B cell (primary cell): ENCODE measurements at regions not wholly inside any gene's neighbourhood (a gene's known extent, or its start where the extent isn't known, plus 50 kb on each side); places are given as distances from the start of the nearest gene placed in this dataset.

ENCODE experiments used
- ATAC-seq: fragments of 200-7000 bp; cut with Tn5 transposase; one replicate; pipeline ENCODE4 v1.10.0; 2021; ENCODE audit warnings: low read depth, mild to moderate bottlenecking, moderate number of reproducible peaks, moderate library complexity
- CTCF ChIA-PET: fragments of 350-600 bp; sonication (Branson Sonifier 250); formaldehyde crosslinking; loops from one replicate; lab custom pipeline; 2021; ENCODE audit warnings: antibody characterized with exemption, inconsistent platforms; lab: Charles Lee
- POLR2A ChIA-PET: fragments of 350-600 bp; sonication (Branson Sonifier 250); formaldehyde crosslinking; loops from one replicate; lab custom pipeline; 2021; ENCODE audit warnings: antibody characterized with exemption; lab: Charles Lee
- DNase-seq: peaks from one replicate; pipeline ENCODE4 v3.0.0; 2013
- H2AFZ ChIP-seq: 2 replicates; pipeline ENCODE4 v1.6.1; 2012; ENCODE audit warnings: mild to moderate bottlenecking, low read depth, low read length; ENCODE audit not compliant: insufficient read depth, poor library complexity, severe bottlenecking
- H3K27ac ChIP-seq, 2 donors: 1 replicate in 1 of 2; 2 replicates in 1 of 2; pipeline ENCODE4 v1.5.1; 2012 to 2013; ENCODE audit warnings: low read length in 2 of 2, mild to moderate bottlenecking in 2 of 2, moderate library complexity in 1 of 2
- H3K27me3 ChIP-seq, 4 experiments: fragments of 200-600 bp in 1 of 4; sonication (generic) in 1 of 4; replicated peaks in 1 of 4; 1 replicate in 2 of 4; 2 replicates in 2 of 4; pipeline versions ENCODE4 v1.6.1 to v1.7.0; 2013 to 2016; ENCODE audit warnings: low read length in 3 of 4, mild to moderate bottlenecking in 2 of 4, mixed read lengths in 1 of 4, moderate library complexity in 1 of 4; ENCODE audit not compliant: insufficient read depth in 4 of 4, control insufficient read depth in 3 of 4; ENCODE audit errors: control extremely low read depth in 1 of 4
- H3K36me3 ChIP-seq, 2 experiments: replicated peaks in 1 of 2; 1 replicate in 1 of 2; 2 replicates in 1 of 2; pipeline versions ENCODE4 v1.6.1 to v1.7.1; 2013; ENCODE audit warnings: low read length in 1 of 2; ENCODE audit not compliant: insufficient read depth in 2 of 2, control insufficient read depth in 1 of 2; ENCODE audit errors: control extremely low read depth in 1 of 2, extremely low read depth in 1 of 2
- H3K4me1 ChIP-seq, 2 donors: fragments of 200-600 bp in 1 of 2; sonication (generic) in 1 of 2; 1 replicate in 1 of 2; 2 replicates in 1 of 2; pipeline versions ENCODE4 v1.5.1 to v1.6.1; 2013 to 2017; ENCODE audit warnings: low read length in 2 of 2; ENCODE audit not compliant: control insufficient read depth in 2 of 2, insufficient read depth in 2 of 2
- H3K4me2 ChIP-seq: replicated peaks from 2 replicates; pipeline ENCODE3; 2012; ENCODE audit warnings: mild to moderate bottlenecking, low read depth, low read length; ENCODE audit not compliant: poor library complexity, severe bottlenecking
- H3K4me3 ChIP-seq, 5 experiments: fragments of 200-600 bp in 1 of 5; sonication (generic) in 1 of 5; 1 replicate in 3 of 5; 2 replicates in 2 of 5; pipeline versions ENCODE4 v1.5.1 to v1.7.0; 2011 to 2016; ENCODE audit warnings: low read length in 4 of 5, mild to moderate bottlenecking in 4 of 5, low read depth in 2 of 5, control low read depth in 1 of 5, moderate library complexity in 1 of 5; ENCODE audit not compliant: insufficient read depth in 1 of 5; ENCODE audit errors: control extremely low read depth in 1 of 5, extremely low read depth in 1 of 5
- H3K79me2 ChIP-seq: fragments of 200-600 bp; sonication (generic); one replicate; pipeline ENCODE4 v1.6.0; 2016; ENCODE audit warnings: low read length; ENCODE audit not compliant: control insufficient read depth, insufficient read depth
- H3K9ac ChIP-seq: fragments of 200-600 bp; sonication (generic); 2 replicates; pipeline ENCODE4 v1.6.1; 2017; ENCODE audit warnings: mild to moderate bottlenecking, low read length, moderate library complexity
- H3K9me3 ChIP-seq, 3 donors: one replicate each; pipeline versions ENCODE4 v1.6.1 to v1.7.1; 2013; ENCODE audit warnings: low read length in 2 of 3; ENCODE audit not compliant: control insufficient read depth in 2 of 3, insufficient read depth in 1 of 3; ENCODE audit errors: control extremely low read depth in 1 of 3
- H4K20me1 ChIP-seq: 2 replicates; pipeline ENCODE4 v1.6.0; 2012; ENCODE audit warnings: mild to moderate bottlenecking, low read length; ENCODE audit not compliant: insufficient read depth, control insufficient read depth, poor library complexity, severe bottlenecking
- H3K27ac Mint-ChIP-seq: one replicate; pipeline ENCODE4 v1.8.0; 2021; ENCODE audit warnings: mixed read lengths
- H3K27me3 Mint-ChIP-seq: one replicate; pipeline ENCODE4 v1.8.0; 2021; ENCODE audit warnings: mixed read lengths
- H3K4me1 Mint-ChIP-seq: one replicate; pipeline ENCODE4 v1.8.0; 2021; ENCODE audit warnings: mixed read lengths
- H3K4me3 Mint-ChIP-seq: one replicate; pipeline ENCODE4 v1.8.0; 2021; ENCODE audit warnings: mixed read lengths
- H3K9me3 Mint-ChIP-seq: one replicate; pipeline ENCODE4 v1.8.0; 2022; ENCODE audit warnings: mixed read lengths; ENCODE audit not compliant: insufficient read depth
- EZH2 ChIP-seq: IDR thresholded peaks from 2 replicates; pipeline ENCODE4 v1.6.1; 2012; ENCODE audit warnings: borderline replicate concordance, low read depth, mild to moderate bottlenecking, moderate library complexity, low read length; ENCODE audit not compliant: insufficient read depth, poor library complexity, severe bottlenecking
- WGBS: methylation state at CpG from one replicate; pipeline ENCODE4 v1.1.5; 2013; ENCODE audit warnings: missing lambda C conversion rate; ENCODE audit not compliant: insufficient coverage; 5-methylcytosine and 5-hydroxymethylcytosine counted together
- intact Hi-C: fragments of 100-400 bp; cut with micrococcal nuclease; formaldehyde crosslinking; loops from one replicate; pipeline ENCODE4 v1.10.0; 2022
- TF ChIP-seq, protein P1 (sequence below): fragments of 200-600 bp; IDR thresholded peaks from one replicate; pipeline ENCODE4 v1.8.0; 2022; ENCODE audit warnings: antibody characterized with exemption, mild to moderate bottlenecking

DNA sequence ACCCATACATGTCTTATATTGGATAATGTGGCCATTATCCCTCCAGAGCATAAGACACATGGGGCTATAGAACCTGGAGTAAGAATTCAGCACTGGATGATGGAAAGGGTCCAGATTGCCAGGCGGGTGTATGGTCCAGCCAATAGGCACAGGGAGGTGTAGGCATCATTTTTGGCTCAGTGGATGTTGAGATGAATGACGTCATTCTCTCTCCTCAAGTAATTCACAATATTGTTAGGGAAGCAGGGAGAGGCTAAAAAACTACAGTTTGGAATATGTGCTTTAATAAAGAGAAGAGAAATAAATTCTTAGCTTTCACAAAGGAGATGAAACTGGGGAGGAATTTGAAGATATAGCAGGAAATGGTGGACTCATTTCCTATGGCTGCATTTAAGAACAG, 461.1 kb upstream of the GOT2 start:
- intact Hi-C loops: no loop called here
- Histone ChIP-seq H2AFZ (no peak overlapping the region), H3K79me2 (no peaks in the 10 kb centered on the region), H3K9ac (no peak overlapping the region), H3K4me3 (no peak overlapping the region), H3K27ac (no peak overlapping the region), H4K20me1 (no peaks in the 10 kb centered on the region), H3K4me2 (no peak overlapping the region), H3K4me1 (no peaks in the 10 kb centered on the region), H3K36me3 (no peaks in the 10 kb centered on the region), H3K27me3 (no peaks in the 10 kb centered on the region), H3K9me3 (no peaks in the 10 kb centered on the region)
- ATAC-seq: no peak
- no CpG with 5 or more reads among the region's 2 CpGs for WGBS
- no peak for DNase-seq
- TF ChIP-seq EZH2: no peak
- TF ChIP-seq, protein P1, sequence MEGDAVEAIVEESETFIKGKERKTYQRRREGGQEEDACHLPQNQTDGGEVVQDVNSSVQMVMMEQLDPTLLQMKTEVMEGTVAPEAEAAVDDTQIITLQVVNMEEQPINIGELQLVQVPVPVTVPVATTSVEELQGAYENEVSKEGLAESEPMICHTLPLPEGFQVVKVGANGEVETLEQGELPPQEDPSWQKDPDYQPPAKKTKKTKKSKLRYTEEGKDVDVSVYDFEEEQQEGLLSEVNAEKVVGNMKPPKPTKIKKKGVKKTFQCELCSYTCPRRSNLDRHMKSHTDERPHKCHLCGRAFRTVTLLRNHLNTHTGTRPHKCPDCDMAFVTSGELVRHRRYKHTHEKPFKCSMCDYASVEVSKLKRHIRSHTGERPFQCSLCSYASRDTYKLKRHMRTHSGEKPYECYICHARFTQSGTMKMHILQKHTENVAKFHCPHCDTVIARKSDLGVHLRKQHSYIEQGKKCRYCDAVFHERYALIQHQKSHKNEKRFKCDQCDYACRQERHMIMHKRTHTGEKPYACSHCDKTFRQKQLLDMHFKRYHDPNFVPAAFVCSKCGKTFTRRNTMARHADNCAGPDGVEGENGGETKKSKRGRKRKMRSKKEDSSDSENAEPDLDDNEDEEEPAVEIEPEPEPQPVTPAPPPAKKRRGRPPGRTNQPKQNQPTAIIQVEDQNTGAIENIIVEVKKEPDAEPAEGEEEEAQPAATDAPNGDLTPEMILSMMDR: no peak
- no peaks in the 10 kb centered on the region for H3K27me3 Mint-ChIP-seq
- CTCF ChIA-PET: no interaction called here
- no peak overlapping the region for H3K4me3 Mint-ChIP-seq
- H3K9me3 Mint-ChIP-seq: peaks cover 2% of the 10 kb centered on the region
- no peak overlapping the region for H3K27ac Mint-ChIP-seq
- POLR2A ChIA-PET: no interaction called here
- H3K4me1 Mint-ChIP-seq: no peaks in the 10 kb centered on the region

DNA sequence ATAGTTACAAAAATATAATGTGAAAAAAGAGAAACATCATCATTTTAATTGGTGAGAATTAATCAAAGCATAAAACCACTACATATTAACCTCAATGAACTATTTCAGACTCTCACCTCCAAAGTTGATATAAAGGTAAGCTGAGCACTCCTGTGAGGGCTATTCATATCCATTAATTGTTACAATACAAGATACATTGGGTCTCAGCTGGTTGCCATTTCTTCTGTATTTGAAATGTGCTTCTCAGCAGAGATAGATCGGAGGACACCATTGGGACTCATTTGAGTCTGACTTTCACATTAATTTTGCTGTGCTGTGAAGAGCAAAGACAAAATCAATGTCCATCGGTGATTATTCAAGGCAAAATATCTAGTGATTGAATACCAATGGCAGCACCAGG, 459.5 kb upstream of the GOT2 start:
- DNase-seq: no peak
- Histone ChIP-seq H2AFZ (no peak overlapping the region), H3K36me3 (no peaks in the 10 kb centered on the region), H3K9me3 (no peaks in the 10 kb centered on the region), H3K27ac (no peak overlapping the region), H3K27me3 (no peaks in the 10 kb centered on the region), H3K79me2 (no peaks in the 10 kb centered on the region), H3K4me2 (no peak overlapping the region), H4K20me1 (no peaks in the 10 kb centered on the region), H3K9ac (no peak overlapping the region), H3K4me3 (no peak overlapping the region), H3K4me1 (no peaks in the 10 kb centered on the region)
- ChIA-PET POLR2A (no interaction called here), CTCF (no interaction called here)
- Mint-ChIP-seq H3K4me3 (no peak overlapping the region), H3K27me3 (no peaks in the 10 kb centered on the region), H3K4me1 (no peaks in the 10 kb centered on the region), H3K27ac (no peak overlapping the region), H3K9me3 (peaks cover 2% of the 10 kb centered on the region)
- intact Hi-C loops: no loop called here
- ATAC-seq: no peak
- WGBS: 100% methylated on average over 1 of the region's 2 CpGs
- TF ChIP-seq, protein P1: no peak
- no peak for TF ChIP-seq EZH2
